ENCODE measurements at regions not wholly inside any gene's neighbourhood (a gene's known extent, or its start where the extent isn't known, plus 50 kb on each side); places are given as distances from the start of the nearest gene placed in this dataset.

- no peak for DNase-seq (ENCODE audit: low spot score in 2 of 2)
- Histone ChIP-seq H3K4me1 (no peaks in the 10 kb centered on the region), H3K9me3 (peaks cover 0 to 7% of the 10 kb centered on the region in 2 donors), H3K27ac (no peak overlapping the region), H3K27me3 (no peaks in the 10 kb centered on the region), H3K36me3 (no peaks in the 10 kb centered on the region), H3K4me3 (no peak overlapping the region)
- intact Hi-C loops (cut with DNase I; ENCODE audit: low total_unique reads), result no loop called here
- TF ChIP-seq, protein P1, sequence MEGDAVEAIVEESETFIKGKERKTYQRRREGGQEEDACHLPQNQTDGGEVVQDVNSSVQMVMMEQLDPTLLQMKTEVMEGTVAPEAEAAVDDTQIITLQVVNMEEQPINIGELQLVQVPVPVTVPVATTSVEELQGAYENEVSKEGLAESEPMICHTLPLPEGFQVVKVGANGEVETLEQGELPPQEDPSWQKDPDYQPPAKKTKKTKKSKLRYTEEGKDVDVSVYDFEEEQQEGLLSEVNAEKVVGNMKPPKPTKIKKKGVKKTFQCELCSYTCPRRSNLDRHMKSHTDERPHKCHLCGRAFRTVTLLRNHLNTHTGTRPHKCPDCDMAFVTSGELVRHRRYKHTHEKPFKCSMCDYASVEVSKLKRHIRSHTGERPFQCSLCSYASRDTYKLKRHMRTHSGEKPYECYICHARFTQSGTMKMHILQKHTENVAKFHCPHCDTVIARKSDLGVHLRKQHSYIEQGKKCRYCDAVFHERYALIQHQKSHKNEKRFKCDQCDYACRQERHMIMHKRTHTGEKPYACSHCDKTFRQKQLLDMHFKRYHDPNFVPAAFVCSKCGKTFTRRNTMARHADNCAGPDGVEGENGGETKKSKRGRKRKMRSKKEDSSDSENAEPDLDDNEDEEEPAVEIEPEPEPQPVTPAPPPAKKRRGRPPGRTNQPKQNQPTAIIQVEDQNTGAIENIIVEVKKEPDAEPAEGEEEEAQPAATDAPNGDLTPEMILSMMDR (IDR thresholded peaks at IDR 0.05), result no peak
- TF ChIP-seq POLR2AphosphoS5 (IDR thresholded peaks at IDR 0.05), result no peak
- TF ChIP-seq POLR2A (IDR thresholded peaks at IDR 0.05), result no peak
Measured at GRCh38 chr10:61188691-61189090, 244.7 kb upstream of the RHOBTB1 start.

DNA sequence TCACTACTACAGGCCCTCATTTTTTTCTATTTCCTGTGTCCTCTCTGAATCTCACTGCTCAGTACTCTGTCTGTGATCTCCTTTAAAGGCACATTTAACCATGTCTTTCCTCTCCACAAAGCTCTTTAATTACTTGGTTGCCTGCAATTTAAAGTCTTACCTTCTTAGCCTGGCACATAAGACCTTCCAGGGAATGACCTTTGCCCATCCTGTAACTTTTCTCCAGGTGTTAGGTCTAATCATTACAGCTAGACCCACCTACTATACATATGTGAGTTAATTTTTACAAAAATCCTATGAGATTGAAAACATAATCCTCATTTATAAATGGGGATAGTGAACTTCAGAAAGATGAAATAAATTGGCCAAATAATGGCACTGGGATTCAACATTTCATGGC lies 244.1 kb upstream of the RHOBTB1 start:
- Histone ChIP-seq H3K27ac (no peak overlapping the region), H3K4me1 (no peaks in the 10 kb centered on the region), H3K4me3 (no peak overlapping the region), H3K36me3 (no peaks in the 10 kb centered on the region), H3K27me3 (no peaks in the 10 kb centered on the region), H3K9me3 (peaks cover 0 to 7% of the 10 kb centered on the region in 2 donors)
- TF ChIP-seq POLR2AphosphoS5 (IDR thresholded peaks at IDR 0.05) (no peak), POLR2A (IDR thresholded peaks at IDR 0.05) (no peak)
- TF ChIP-seq, protein P1 (IDR thresholded peaks at IDR 0.05), result no peak
- DNase-seq (ENCODE audit: low spot score in 2 of 2), result no peak
- intact Hi-C loops (cut with DNase I; ENCODE audit: low total_unique reads), result no loop called here

- no peaks in the 10 kb centered on the region for H3K36me3 ChIP-seq
- no peaks in the 10 kb centered on the region for H3K4me1 ChIP-seq
- H3K4me3 ChIP-seq, result no peak overlapping the region
- no peaks in the 10 kb centered on the region for H3K27me3 ChIP-seq
- no peak overlapping the region for H3K27ac ChIP-seq
- no peak for DNase-seq (ENCODE audit: low spot score in 2 of 2)
- peaks cover 0 to 6% of the 10 kb centered on the region in 2 donors for H3K9me3 ChIP-seq
- intact Hi-C loops (cut with DNase I; ENCODE audit: low total_unique reads), result no loop called here
- TF ChIP-seq POLR2A (IDR thresholded peaks at IDR 0.05) (no peak), POLR2AphosphoS5 (IDR thresholded peaks at IDR 0.05) (no peak)
- TF ChIP-seq, protein P1 (IDR thresholded peaks at IDR 0.05), result no peak
Measured at GRCh38 chr10:61187601-61188000, 243.6 kb upstream of the RHOBTB1 start.

DNA sequence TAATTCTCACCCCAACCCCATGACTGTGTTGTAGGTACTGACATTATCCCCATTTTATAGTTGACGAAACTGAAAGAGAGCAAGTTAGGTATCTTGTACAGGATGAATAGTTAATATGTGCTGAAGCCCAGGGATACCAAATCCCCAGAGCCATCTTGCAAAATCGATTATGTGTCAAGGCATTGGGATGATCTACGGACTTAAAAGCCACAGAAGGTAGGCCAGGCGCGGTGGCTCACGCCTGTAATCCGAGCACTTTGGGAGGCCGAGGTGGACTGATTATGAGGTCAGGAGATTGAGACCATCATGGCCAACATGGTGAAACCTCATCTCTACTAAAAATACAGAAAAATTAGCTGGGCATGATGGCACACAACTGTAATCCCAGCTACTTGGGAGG lies 242.4 kb upstream of the RHOBTB1 start:
- no peak overlapping the region for H3K27ac ChIP-seq
- no peaks in the 10 kb centered on the region for H3K27me3 ChIP-seq
- no peak for TF ChIP-seq POLR2AphosphoS5 (IDR thresholded peaks at IDR 0.05)
- TF ChIP-seq, protein P1 (IDR thresholded peaks at IDR 0.05), result no peak
- TF ChIP-seq POLR2A (IDR thresholded peaks at IDR 0.05), result no peak
- no peaks in the 10 kb centered on the region for H3K36me3 ChIP-seq
- no peaks in the 10 kb centered on the region for H3K9me3 ChIP-seq
- DNase-seq (ENCODE audit: low spot score in 2 of 2), result no peak
- H3K4me1 ChIP-seq, result no peaks in the 10 kb centered on the region
- no peak overlapping the region for H3K4me3 ChIP-seq
- intact Hi-C loops (cut with DNase I; ENCODE audit: low total_unique reads), result no loop called here

- intact Hi-C loops (cut with DNase I; ENCODE audit: low total_unique reads), result no loop called here
- DNase-seq (ENCODE audit: low spot score in 2 of 2), result no peak
- Histone ChIP-seq H3K36me3 (no peaks in the 10 kb centered on the region), H3K9me3 (no peaks in the 10 kb centered on the region), H3K27ac (no peak overlapping the region), H3K4me3 (no peak overlapping the region), H3K4me1 (no peaks in the 10 kb centered on the region), H3K27me3 (no peaks in the 10 kb centered on the region)
- TF ChIP-seq, protein P1 (IDR thresholded peaks at IDR 0.05), result no peak
- no peak for TF ChIP-seq POLR2A (IDR thresholded peaks at IDR 0.05)
- TF ChIP-seq POLR2AphosphoS5 (IDR thresholded peaks at IDR 0.05), result no peak
Measured at GRCh38 chr10:61184429-61184828, 240.4 kb upstream of the RHOBTB1 start.

Data from breast epithelium (tissue), 4 donors.